AG09309 (cell line): ENCODE measurements at regions not wholly inside any gene's neighbourhood (a gene's known extent, or its start where the extent isn't known, plus 50 kb on each side); places are given as distances from the start of the nearest gene placed in this dataset.

Experiments used
- DNase-seq: peaks from one replicate; pipeline ENCODE4 v3.0.0-alpha.2; 2010; ENCODE audit warnings: low read depth
- H3K4me3 ChIP-seq: 2 replicates; pipeline ENCODE4 v1.5.1; 2011; ENCODE audit warnings: mild to moderate bottlenecking, low read depth, low read length, moderate library complexity; ENCODE audit not compliant: control insufficient read depth
- CTCF ChIP-seq: IDR thresholded peaks from 2 replicates; pipeline ENCODE4 v1.5.1; 2011; ENCODE audit warnings: mild to moderate bottlenecking, low read depth, low read length, inconsistent platforms; ENCODE audit not compliant: insufficient read depth, control insufficient read depth; ENCODE audit errors: missing control alignments

GRCh38 chr6:134727081-134727480 lies 222.8 kb downstream of the ALDH8A1 start:
- no peak for DNase-seq
- TF ChIP-seq CTCF: no peak

GRCh38 chr6:134725590-134725989 lies 224.3 kb downstream of the ALDH8A1 start:
- TF ChIP-seq CTCF: no peak
- no peak overlapping the region for H3K4me3 ChIP-seq
- no peak for DNase-seq

More at GRCh38 chr6:134727081-134727480, 222.8 kb downstream of the ALDH8A1 start:
- no peak overlapping the region for H3K4me3 ChIP-seq

GRCh38 chr6:134724771-134725340 lies 225.0 kb downstream of the ALDH8A1 start:
- DNase-seq: no peak
- TF ChIP-seq CTCF: no peak
- no peak overlapping the region for H3K4me3 ChIP-seq

- no peak for TF ChIP-seq CTCF
- no peak overlapping the region for H3K4me3 ChIP-seq
- no peak for DNase-seq
Observed at GRCh38 chr6:134723081-134723871, 226.6 kb downstream of the ALDH8A1 start.

GRCh38 chr6:134722200-134722870 lies 227.6 kb downstream of the ALDH8A1 start:
- DNase-seq: no peak
- TF ChIP-seq CTCF: no peak
- H3K4me3 ChIP-seq: no peak overlapping the region

GRCh38 chr6:134721060-134721405 lies 228.9 kb downstream of the ALDH8A1 start:
- no peak for DNase-seq
- no peak for TF ChIP-seq CTCF
- no peak overlapping the region for H3K4me3 ChIP-seq
